Activated naive CD8-positive, alpha-beta T cell treated with anti-CD3 and anti-CD28 coated beads, Interleukin-2, amount 50 U/mL, for 24 hours (primary cell): ENCODE measurements at regions not wholly inside any gene's neighbourhood (a gene's known extent, or its start where the extent isn't known, plus 50 kb on each side); places are given as distances from the start of the nearest gene placed in this dataset.
"Not testable (repeated sequence)": the region's sequence is repeated elsewhere in the genome, so short reads cannot be mapped to it uniquely, and the experiment has no call there.

ENCODE experiments used
- ATAC-seq: fragments of 150-1000 bp; cut with Tn5 transposase; one replicate; pipeline ENCODE4 v1.10.0; 2021
- DNase-seq: peaks from one replicate; pipeline ENCODE4 v3.0.0; 2021
- H3K27ac Mint-ChIP-seq: one replicate; pipeline ENCODE4 v1.8.0; 2021; ENCODE audit warnings: mild to moderate bottlenecking, mixed read lengths
- H3K27me3 Mint-ChIP-seq: one replicate; pipeline ENCODE4 v1.8.0; 2021; ENCODE audit warnings: mixed read lengths
- H3K36me3 Mint-ChIP-seq: one replicate; pipeline ENCODE4 v1.8.0; 2021; ENCODE audit warnings: low read depth, mixed read lengths
- H3K4me1 Mint-ChIP-seq: one replicate; pipeline ENCODE4 v1.8.0; 2021; ENCODE audit warnings: mixed read lengths
- H3K4me3 Mint-ChIP-seq: one replicate; pipeline ENCODE4 v1.8.0; 2021; ENCODE audit warnings: mild to moderate bottlenecking, moderate library complexity, mixed read lengths
- H3K9me3 Mint-ChIP-seq: one replicate; pipeline ENCODE4 v1.8.0; 2021; ENCODE audit warnings: mixed read lengths

GRCh38 chr2:89756616-89757015 is 1065.1 kb downstream of the RPIA start:
- H3K4me3 Mint-ChIP-seq, H3K36me3 Mint-ChIP-seq, ATAC-seq: not testable (repeated sequence)

GRCh38 chr2:89758332-89759026 is 1067.0 kb downstream of the RPIA start:
- not testable (repeated sequence) for H3K36me3 Mint-ChIP-seq, DNase-seq, H3K4me3 Mint-ChIP-seq, H3K4me1 Mint-ChIP-seq, ATAC-seq, H3K27me3 Mint-ChIP-seq, H3K27ac Mint-ChIP-seq
- H3K9me3 Mint-ChIP-seq, result peaks cover 27% of the 10 kb centered on the region

More at GRCh38 chr2:89756616-89757015, 1065.1 kb downstream of the RPIA start:
- not testable (repeated sequence) for H3K27me3 Mint-ChIP-seq, DNase-seq, H3K4me1 Mint-ChIP-seq, H3K27ac Mint-ChIP-seq
- H3K9me3 Mint-ChIP-seq, result peaks cover 22% of the 10 kb centered on the region

- not testable (repeated sequence) for H3K4me1 Mint-ChIP-seq, DNase-seq, H3K27ac Mint-ChIP-seq, ATAC-seq, H3K36me3 Mint-ChIP-seq, H3K4me3 Mint-ChIP-seq
- H3K27me3 Mint-ChIP-seq, result peaks cover 13% of the 10 kb centered on the region
- H3K9me3 Mint-ChIP-seq, result peaks cover 33% of the 10 kb centered on the region
These were observed 1069.3 kb downstream of the RPIA start for GRCh38 chr2:89760762-89761161.

GRCh38 chr2:89761171-89761570 is 1069.7 kb downstream of the RPIA start:
- ATAC-seq, H3K36me3 Mint-ChIP-seq, DNase-seq, H3K4me3 Mint-ChIP-seq, H3K27ac Mint-ChIP-seq, H3K4me1 Mint-ChIP-seq: not testable (repeated sequence)
- Mint-ChIP-seq H3K9me3 (peaks cover 31% of the 10 kb centered on the region), H3K27me3 (peaks cover 17% of the 10 kb centered on the region)

GRCh38 chr2:89761863-89762262 is 1070.4 kb downstream of the RPIA start:
- peaks cover 27% of the 10 kb centered on the region for H3K9me3 Mint-ChIP-seq
- H3K27me3 Mint-ChIP-seq, result peaks cover 21% of the 10 kb centered on the region
- ATAC-seq, H3K36me3 Mint-ChIP-seq, H3K4me3 Mint-ChIP-seq, DNase-seq, H3K4me1 Mint-ChIP-seq, H3K27ac Mint-ChIP-seq: not testable (repeated sequence)

GRCh38 chr2:89762461-89763253 is 1071.2 kb downstream of the RPIA start:
- not testable (repeated sequence) for DNase-seq, H3K4me3 Mint-ChIP-seq, H3K36me3 Mint-ChIP-seq, ATAC-seq, H3K4me1 Mint-ChIP-seq, H3K27ac Mint-ChIP-seq
- Mint-ChIP-seq H3K27me3 (peaks cover 27% of the 10 kb centered on the region), H3K9me3 (peaks cover 25% of the 10 kb centered on the region)

- DNase-seq (no peak), ATAC-seq (no peak)
- Mint-ChIP-seq H3K27ac (no peak overlapping the region), H3K9me3 (peaks cover 24% of the 10 kb centered on the region), H3K36me3 (peaks cover 3% of the 10 kb centered on the region), H3K4me1 (peaks cover 2% of the 10 kb centered on the region), H3K4me3 (no peak overlapping the region), H3K27me3 (peaks cover 31% of the 10 kb centered on the region)
These were observed 1071.7 kb downstream of the RPIA start for GRCh38 chr2:89763254-89763580.

- ATAC-seq, result no peak
- Mint-ChIP-seq H3K4me1 (peaks cover 2% of the 10 kb centered on the region), H3K36me3 (peaks cover 3% of the 10 kb centered on the region), H3K27me3 (peaks cover 37% of the 10 kb centered on the region), H3K9me3 (peaks cover 18% of the 10 kb centered on the region), H3K4me3 (no peak overlapping the region), H3K27ac (no peak overlapping the region)
- no peak for DNase-seq
These were observed 1072.4 kb downstream of the RPIA start for GRCh38 chr2:89763581-89764485.

- H3K9me3 Mint-ChIP-seq, result peaks cover 18% of the 10 kb centered on the region
- ATAC-seq, H3K36me3 Mint-ChIP-seq, H3K4me3 Mint-ChIP-seq, H3K4me1 Mint-ChIP-seq, H3K27ac Mint-ChIP-seq, DNase-seq: not testable (repeated sequence)
- H3K27me3 Mint-ChIP-seq, result peaks cover 41% of the 10 kb centered on the region
These were observed 1073.3 kb downstream of the RPIA start for GRCh38 chr2:89764571-89765360.

GRCh38 chr2:89765361-89765718 is 1073.9 kb downstream of the RPIA start:
- H3K4me3 Mint-ChIP-seq, DNase-seq, ATAC-seq, H3K36me3 Mint-ChIP-seq, H3K4me1 Mint-ChIP-seq, H3K27ac Mint-ChIP-seq: not testable (repeated sequence)
- peaks cover 18% of the 10 kb centered on the region for H3K9me3 Mint-ChIP-seq
- peaks cover 42% of the 10 kb centered on the region for H3K27me3 Mint-ChIP-seq

GRCh38 chr2:89766141-89766990 is 1074.9 kb downstream of the RPIA start:
- not testable (repeated sequence) for DNase-seq, H3K4me1 Mint-ChIP-seq, H3K36me3 Mint-ChIP-seq, H3K27ac Mint-ChIP-seq, H3K4me3 Mint-ChIP-seq, ATAC-seq
- Mint-ChIP-seq H3K9me3 (peaks cover 15% of the 10 kb centered on the region), H3K27me3 (peaks cover 46% of the 10 kb centered on the region)

- not testable (repeated sequence) for ATAC-seq, H3K4me3 Mint-ChIP-seq, H3K27ac Mint-ChIP-seq, DNase-seq, H3K4me1 Mint-ChIP-seq, H3K36me3 Mint-ChIP-seq
- Mint-ChIP-seq H3K9me3 (peaks cover 13% of the 10 kb centered on the region), H3K27me3 (peaks cover 47% of the 10 kb centered on the region)
These were observed 1075.6 kb downstream of the RPIA start for GRCh38 chr2:89767058-89767457.
